ENCODE measurements at regions not wholly inside any gene's neighbourhood (a gene's known extent, or its start where the extent isn't known, plus 50 kb on each side); places are given as distances from the start of the nearest gene placed in this dataset.

DNA sequence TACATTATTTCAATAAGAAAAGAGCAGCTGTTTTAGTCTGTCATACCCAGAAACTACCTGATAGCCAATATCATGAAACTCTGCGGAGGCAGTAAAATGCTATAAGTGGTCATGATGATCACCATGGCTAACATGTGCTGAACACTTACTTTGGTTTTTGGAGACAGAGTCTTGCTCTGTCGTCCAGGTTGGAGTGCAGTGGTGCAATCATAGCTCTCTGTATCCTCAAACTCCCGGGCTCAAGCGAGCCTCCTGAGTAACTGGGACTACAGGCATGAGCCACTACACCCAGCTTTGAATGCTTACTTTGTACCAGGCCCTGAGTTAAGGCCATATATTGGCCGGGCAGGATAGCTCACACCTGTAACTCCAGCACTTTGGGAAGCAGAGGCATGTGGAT, 101.2 kb upstream of the DHX40 start:
- CTCF ChIA-PET, result no interaction called here
- POLR2A ChIA-PET, result interaction anchor here (0.8 kb wide), 1 partner anchor 180 kb away, joined by 3 read pairs; no protein-coding TSS in a partner anchor
- Mint-ChIP-seq H3K36me3 (ENCODE audit: low read depth) (no peaks in the 10 kb centered on the region), H3K27ac (no peak overlapping the region), H3K9me3 (no peaks in the 10 kb centered on the region), H3K4me3 (no peak overlapping the region), H3K27me3 (peaks cover 2% of the 10 kb centered on the region), H3K4me1 (ENCODE audit: low read depth) (peaks cover 11% of the 10 kb centered on the region)
- intact Hi-C loops (cut with micrococcal nuclease), result no loop called here
- TF ChIP-seq, protein P1, sequence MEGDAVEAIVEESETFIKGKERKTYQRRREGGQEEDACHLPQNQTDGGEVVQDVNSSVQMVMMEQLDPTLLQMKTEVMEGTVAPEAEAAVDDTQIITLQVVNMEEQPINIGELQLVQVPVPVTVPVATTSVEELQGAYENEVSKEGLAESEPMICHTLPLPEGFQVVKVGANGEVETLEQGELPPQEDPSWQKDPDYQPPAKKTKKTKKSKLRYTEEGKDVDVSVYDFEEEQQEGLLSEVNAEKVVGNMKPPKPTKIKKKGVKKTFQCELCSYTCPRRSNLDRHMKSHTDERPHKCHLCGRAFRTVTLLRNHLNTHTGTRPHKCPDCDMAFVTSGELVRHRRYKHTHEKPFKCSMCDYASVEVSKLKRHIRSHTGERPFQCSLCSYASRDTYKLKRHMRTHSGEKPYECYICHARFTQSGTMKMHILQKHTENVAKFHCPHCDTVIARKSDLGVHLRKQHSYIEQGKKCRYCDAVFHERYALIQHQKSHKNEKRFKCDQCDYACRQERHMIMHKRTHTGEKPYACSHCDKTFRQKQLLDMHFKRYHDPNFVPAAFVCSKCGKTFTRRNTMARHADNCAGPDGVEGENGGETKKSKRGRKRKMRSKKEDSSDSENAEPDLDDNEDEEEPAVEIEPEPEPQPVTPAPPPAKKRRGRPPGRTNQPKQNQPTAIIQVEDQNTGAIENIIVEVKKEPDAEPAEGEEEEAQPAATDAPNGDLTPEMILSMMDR (IDR thresholded peaks at IDR 0.05), result no peak
- ATAC-seq, result no peak
- DNase-seq, result no peak

DNA sequence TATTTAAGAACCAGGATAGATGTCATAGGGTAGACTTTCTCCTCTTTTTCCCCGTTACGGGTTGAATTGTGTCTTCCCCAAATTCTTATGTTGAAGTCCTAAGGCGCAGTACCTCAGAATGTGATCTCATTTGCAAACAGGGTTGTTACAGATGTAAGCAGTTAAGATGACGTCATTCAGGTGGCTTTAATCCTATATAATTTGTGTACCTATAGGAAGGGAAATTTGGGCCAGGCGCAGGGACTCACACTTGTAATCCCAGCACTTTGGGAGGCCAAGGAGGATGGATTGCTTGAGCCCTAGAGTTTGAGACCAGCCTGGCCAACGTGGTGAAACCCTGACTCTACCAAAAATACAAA, 99.5 kb upstream of the DHX40 start:
- ATAC-seq, result no peak
- DNase-seq, result no peak
- H3K27ac Mint-ChIP-seq, result no peak overlapping the region
- intact Hi-C loops (cut with micrococcal nuclease), result no loop called here
- TF ChIP-seq, protein P1 (IDR thresholded peaks at IDR 0.05), result no peak
- H3K4me1 Mint-ChIP-seq (ENCODE audit: low read depth), result peaks cover 18% of the 10 kb centered on the region
- ChIA-PET CTCF (no interaction called here), POLR2A (interaction anchor here (0.6 to 0.7 kb wide), 2 partner anchors 136 to 275 kb away, joined by 3 read pairs; no protein-coding TSS in a partner anchor)
- no peaks in the 10 kb centered on the region for H3K9me3 Mint-ChIP-seq
- H3K36me3 Mint-ChIP-seq (ENCODE audit: low read depth), result no peaks in the 10 kb centered on the region
- H3K4me3 Mint-ChIP-seq, result no peak overlapping the region
- no peaks in the 10 kb centered on the region for H3K27me3 Mint-ChIP-seq

DNA sequence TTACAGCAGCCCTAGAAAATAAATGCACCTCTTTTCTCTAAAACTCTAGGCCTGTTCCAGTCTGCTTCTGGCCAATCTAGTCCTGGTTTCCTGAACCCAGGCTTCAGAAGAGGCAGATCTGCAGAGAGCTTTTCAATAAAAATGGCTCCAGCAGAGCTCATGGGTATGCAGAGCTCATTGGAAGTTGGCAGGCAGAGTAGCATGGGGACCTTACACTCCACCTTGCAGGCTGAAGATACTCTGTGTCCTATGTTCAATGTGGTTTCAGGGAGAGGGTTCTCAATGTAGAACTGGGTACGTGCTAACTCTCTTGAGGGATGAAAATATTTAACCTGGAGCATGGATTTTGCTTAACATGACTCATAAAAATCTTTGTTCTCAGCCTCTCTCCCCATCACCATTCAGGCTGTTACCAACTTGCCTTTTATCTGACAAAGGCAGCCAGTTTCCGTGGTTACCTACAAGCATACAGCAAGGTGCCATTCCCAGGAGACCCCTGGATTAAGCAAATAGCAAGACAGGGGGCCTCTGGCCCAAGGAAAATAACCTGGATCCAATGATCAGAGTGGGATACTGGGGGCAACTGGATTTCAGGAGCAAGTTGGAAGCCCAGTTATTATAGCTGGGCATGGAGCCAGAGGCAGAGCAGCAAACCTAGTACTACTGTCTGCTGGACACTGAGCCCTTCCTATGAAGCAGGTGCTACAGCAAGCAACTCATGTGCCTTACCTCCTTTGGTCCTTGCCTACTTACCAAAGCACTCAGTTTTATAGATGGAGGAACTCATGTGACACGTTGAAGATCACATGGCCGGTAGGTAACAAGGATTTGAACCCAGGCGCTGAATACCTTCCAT, 98.2 kb upstream of the DHX40 start:
- peaks cover 21% of the 10 kb centered on the region for H3K4me1 Mint-ChIP-seq (ENCODE audit: low read depth)
- POLR2A ChIA-PET, result interaction anchor here (0.6 kb wide), 1 partner anchor 1070 kb away, joined by 3 read pairs; no protein-coding TSS in a partner anchor
- no peak overlapping the region for H3K4me3 Mint-ChIP-seq
- DNase-seq, result no peak
- intact Hi-C loops (cut with micrococcal nuclease), result no loop called here
- no peak overlapping the region for H3K27ac Mint-ChIP-seq
- ATAC-seq, result no peak
- no peaks in the 10 kb centered on the region for H3K27me3 Mint-ChIP-seq
- CTCF ChIA-PET, result no interaction called here
- H3K9me3 Mint-ChIP-seq, result no peaks in the 10 kb centered on the region
- no peaks in the 10 kb centered on the region for H3K36me3 Mint-ChIP-seq (ENCODE audit: low read depth)
- TF ChIP-seq, protein P1 (IDR thresholded peaks at IDR 0.05), result no peak

DNA sequence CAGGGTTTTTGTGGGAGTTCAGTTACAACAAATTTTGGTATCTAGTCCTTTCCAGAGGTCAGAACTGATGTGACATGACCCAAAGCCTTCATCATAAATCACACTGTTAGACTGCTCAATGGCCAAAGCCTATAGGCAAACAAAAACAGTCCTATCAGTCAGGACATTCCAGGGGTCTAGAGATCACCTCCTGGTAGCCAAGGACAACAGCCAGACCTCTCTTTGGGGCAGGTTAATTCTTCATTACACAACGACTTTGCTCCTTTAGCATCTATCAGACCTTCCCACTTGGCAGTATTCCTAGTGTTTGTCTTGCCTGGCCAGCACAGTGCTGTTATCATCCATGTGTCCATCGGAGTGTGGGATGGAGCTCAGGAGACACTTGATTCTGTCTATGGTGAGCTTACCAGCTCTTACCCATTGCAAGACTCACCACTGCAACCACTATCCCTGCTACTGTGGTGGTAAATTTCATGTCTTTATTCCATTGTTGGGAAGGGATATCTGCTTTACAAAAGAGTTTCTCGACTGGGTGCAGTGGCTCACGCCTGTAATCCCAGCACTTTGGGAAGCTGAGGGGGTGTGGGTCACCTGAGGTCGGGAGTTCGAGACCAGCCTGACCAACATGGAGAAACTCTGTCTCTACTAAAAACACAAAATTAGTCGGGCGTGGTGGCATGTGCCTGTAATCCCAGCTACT, 95.5 kb upstream of the DHX40 start:
- no peaks in the 10 kb centered on the region for H3K9me3 Mint-ChIP-seq
- intact Hi-C loops (cut with micrococcal nuclease), result no loop called here
- DNase-seq, result no peak
- CTCF ChIA-PET, result interaction anchor here (1.0 to 1.8 kb wide), 2 partner anchors 28 to 160 kb away, joined by 4 to 6 read pairs; no protein-coding TSS in a partner anchor
- no peak for ATAC-seq
- peaks cover 21% of the 10 kb centered on the region for H3K4me1 Mint-ChIP-seq (ENCODE audit: low read depth)
- no peak overlapping the region for H3K4me3 Mint-ChIP-seq
- POLR2A ChIA-PET, result no interaction called here
- TF ChIP-seq, protein P1 (IDR thresholded peaks at IDR 0.05), result no peak
- H3K36me3 Mint-ChIP-seq (ENCODE audit: low read depth), result no peaks in the 10 kb centered on the region
- no peaks in the 10 kb centered on the region for H3K27me3 Mint-ChIP-seq
- H3K27ac Mint-ChIP-seq, result no peak overlapping the region
